A549 (cell line): ENCODE measurements at regions not wholly inside any gene's neighbourhood (a gene's known extent, or its start where the extent isn't known, plus 50 kb on each side); places are given as distances from the start of the nearest gene placed in this dataset.
"Not testable (repeated sequence)": the region's sequence is repeated elsewhere in the genome, so short reads cannot be mapped to it uniquely, and the experiment has no call there.

Experiments used
- ATAC-seq, 2 experiments: fragments of 200-7000 bp in 1 of 2; fragments of >200 bp in 1 of 2; cut with Nextera tagmentation in 1 of 2; cut with Tn5 transposase in 1 of 2; 3 replicates each; pipeline versions ENCODE4 v1.8.0 to v1.9.1; 2018 to 2020; ENCODE audit warnings: mild to moderate bottlenecking in 1 of 2, moderate library complexity in 1 of 2
- CTCF ChIA-PET: fragments of 300-600 bp; sonication (Branson Sonifier 250); formaldehyde crosslinking; extraction: SDS; loops from one replicate; lab custom pipeline; 2021; ENCODE audit warnings: antibody characterized with exemption, inconsistent platforms; lab: Yijun Ruan, JAX
- POLR2A ChIA-PET: fragments of 350-600 bp; formaldehyde crosslinking; extraction: SDS; loops from one replicate; lab custom pipeline; 2021; ENCODE audit warnings: antibody characterized with exemption, inconsistent platforms; lab: Yijun Ruan, JAX
- DNase-seq, 2 experiments: peaks; one replicate each; pipeline versions ENCODE4 v3.0.0 to v3.0.0-alpha.2; 2011 to 2016; ENCODE audit warnings: low read depth in 1 of 2, low spot score in 1 of 2
- FAIRE-seq: peaks from 2 replicates; lab custom pipeline; 2011; peaks lifted over from hg19 to GRCh38; lab: Jason Lieb, UNC
- H3K27ac ChIP-seq, 2 experiments: fragments of >200 bp; sonication (Bioruptor Twin); formaldehyde crosslinking; 3 replicates each; pipeline ENCODE4 v1.5.1; 2016 to 2017
- H3K4me1 ChIP-seq: fragments of >200 bp; sonication (Bioruptor Twin); formaldehyde crosslinking; 3 replicates; pipeline ENCODE4 v1.6.1; 2016
- H3K4me2 ChIP-seq: fragments of >200 bp; sonication (Bioruptor Twin); formaldehyde crosslinking; 3 replicates; pipeline ENCODE4 v1.6.1; 2016
- H3K4me3 ChIP-seq: fragments of >200 bp; sonication (Bioruptor Twin); formaldehyde crosslinking; 3 replicates; pipeline ENCODE4 v1.5.1; 2016
- H3K9me3 ChIP-seq: fragments of >200 bp; sonication (Bioruptor Twin); formaldehyde crosslinking; 3 replicates; pipeline ENCODE4 v1.6.1; 2016
- CEBPB ChIP-seq, 2 experiments: fragments of >200 bp in 1 of 2; sonication (Bioruptor Twin) in 1 of 2; formaldehyde crosslinking in 1 of 2; IDR thresholded peaks; 2 replicates each; pipeline ENCODE4 v1.6.1; 2012 to 2016
- CHD4 ChIP-seq: fragments of 200-600 bp; sonication (generic); IDR thresholded peaks from 2 replicates; pipeline ENCODE4 v1.6.1; 2016; ENCODE audit warnings: antibody characterized with exemption, mild to moderate bottlenecking, borderline replicate concordance
- EHMT2 ChIP-seq: fragments of 200-600 bp; sonication (generic); IDR thresholded peaks from 2 replicates; pipeline ENCODE4 v1.6.1; 2016; ENCODE audit warnings: antibody characterized with exemption, low read depth, mild to moderate bottlenecking, moderate library complexity
- ESRRA ChIP-seq: fragments of 150-350 bp; IDR thresholded peaks from 2 replicates; pipeline ENCODE4 v1.6.1; 2014; ENCODE audit warnings: mild to moderate bottlenecking, low read length, borderline replicate concordance
- GATA3 ChIP-seq: IDR thresholded peaks from 2 replicates; pipeline ENCODE4 v1.6.1; 2012; ENCODE audit warnings: borderline replicate concordance
- HDAC2 ChIP-seq: fragments of 200-600 bp; sonication (generic); IDR thresholded peaks from 2 replicates; pipeline ENCODE4 v1.6.1; 2016
- HOXB5 ChIP-seq: fragments of 250-450 bp; sonication (Bioruptor Pico); IDR thresholded peaks from 2 replicates; pipeline ENCODE4 v1.5.0; 2020; ENCODE audit warnings: mild to moderate bottlenecking, moderate library complexity
- MAFK ChIP-seq: fragments of 450-650 bp; IDR thresholded peaks from 2 replicates; pipeline ENCODE4 v1.6.1; 2014; ENCODE audit not compliant: partially characterized antibody
- NR3C1 ChIP-seq: fragments of >200 bp; sonication (Bioruptor Twin); formaldehyde crosslinking; IDR thresholded peaks from 3 replicates; pipeline ENCODE4 v1.6.1; 2017
- POLR2AphosphoS2 ChIP-seq: conservative IDR thresholded peaks from 2 replicates; pipeline ENCODE4 v1.6.1; 2012; ENCODE audit warnings: low read length, improper control_type of control experiment, inconsistent platforms
- RAD21 ChIP-seq, 2 experiments: fragments of >200 bp in 1 of 2; sonication (Bioruptor Twin) in 1 of 2; formaldehyde crosslinking in 1 of 2; IDR thresholded peaks in 1 of 2; conservative IDR thresholded peaks in 1 of 2; 2 replicates in 1 of 2; 3 replicates in 1 of 2; pipeline ENCODE4 v1.6.1; 2012 to 2018; ENCODE audit warnings: inconsistent platforms in 1 of 2
- RNF2 ChIP-seq: fragments of 200-600 bp; sonication (generic); IDR thresholded peaks from 2 replicates; pipeline ENCODE4 v1.6.1; 2016; ENCODE audit warnings: low read depth, mild to moderate bottlenecking, antibody characterized with exemption, moderate library complexity, borderline replicate concordance
- SREBF2 ChIP-seq: fragments of 450-650 bp; IDR thresholded peaks from 2 replicates; pipeline ENCODE4 v1.6.1; 2014; ENCODE audit warnings: mild to moderate bottlenecking, moderate library complexity
- WGBS: methylation state at CpG from one replicate; pipeline ENCODE4 v1.1.6; 2017; ENCODE audit errors: missing lambda C conversion rate; 5-methylcytosine and 5-hydroxymethylcytosine counted together
- TF ChIP-seq, protein P1 (sequence below): fragments of 150-350 bp; IDR thresholded peaks from 2 replicates; pipeline ENCODE4 v1.6.1; 2014; ENCODE audit warnings: low read depth, mild to moderate bottlenecking, low read length
- TF ChIP-seq, protein P2 (sequence below): fragments of 450-650 bp; IDR thresholded peaks from 2 replicates; pipeline ENCODE4 v1.6.1; 2014; ENCODE audit warnings: antibody characterized with exemption
- TF ChIP-seq, protein P3 (sequence below): IDR thresholded peaks from 2 replicates; pipeline ENCODE4 v1.6.1; 2012

DNA sequence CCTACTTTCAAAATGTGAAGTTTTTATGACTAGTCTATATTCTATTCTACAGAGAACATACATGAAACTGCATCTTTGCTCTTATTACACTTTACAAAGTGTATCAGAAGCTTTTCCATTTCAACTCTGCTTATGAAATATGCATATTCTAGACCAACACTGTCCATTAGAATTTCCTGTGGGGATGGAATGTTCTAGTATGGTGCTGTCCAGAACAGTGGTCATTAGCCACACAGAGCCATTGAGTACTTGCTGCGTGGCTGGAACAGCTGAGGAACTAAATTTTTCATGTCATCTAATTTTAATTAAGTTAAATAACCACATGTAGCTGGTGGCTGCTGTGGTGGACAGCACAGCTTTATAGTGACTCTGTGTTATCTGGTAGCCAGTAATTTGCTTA lies 105.9 kb upstream of the PDE10A start (continued):
- TF ChIP-seq RAD21 (conservative IDR thresholded peaks at IDR 0.05 in 1 of 2, IDR thresholded peaks at IDR 0.05 in 1 of 2), result no peak
- no peak for TF ChIP-seq CEBPB (IDR thresholded peaks at IDR 0.05)

DNA sequence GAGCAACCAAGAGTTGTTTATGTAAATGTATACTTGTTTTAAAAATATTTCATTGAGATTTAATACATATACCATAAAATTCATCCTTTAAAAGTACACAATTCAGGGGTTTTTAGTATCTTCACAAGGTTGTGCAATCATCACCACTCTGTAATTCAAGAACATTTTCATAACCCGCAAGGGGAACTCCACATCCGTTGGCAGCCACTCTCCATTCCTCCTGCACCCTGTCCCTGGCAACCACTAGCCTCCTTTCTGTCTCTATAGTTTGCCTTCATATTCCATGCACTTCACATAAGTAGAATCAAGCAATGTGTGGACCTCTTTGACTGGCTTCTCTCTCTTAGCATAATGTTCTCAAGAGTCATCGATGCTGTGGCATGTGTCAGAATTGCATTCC lies 104.2 kb upstream of the PDE10A start:
- Histone ChIP-seq H3K27ac (no peak overlapping the region), H3K4me3 (no peak overlapping the region), H3K4me2 (no peak overlapping the region), H3K4me1 (peaks cover 16% of the 10 kb centered on the region), H3K9me3 (no peaks in the 10 kb centered on the region)
- 86% methylated on average over 3 of the region's 3 CpGs for WGBS
- ATAC-seq (no peak), DNase-seq (no peak), FAIRE-seq (no peak)
- CTCF ChIA-PET, result no interaction called here
- TF ChIP-seq, protein P1, sequence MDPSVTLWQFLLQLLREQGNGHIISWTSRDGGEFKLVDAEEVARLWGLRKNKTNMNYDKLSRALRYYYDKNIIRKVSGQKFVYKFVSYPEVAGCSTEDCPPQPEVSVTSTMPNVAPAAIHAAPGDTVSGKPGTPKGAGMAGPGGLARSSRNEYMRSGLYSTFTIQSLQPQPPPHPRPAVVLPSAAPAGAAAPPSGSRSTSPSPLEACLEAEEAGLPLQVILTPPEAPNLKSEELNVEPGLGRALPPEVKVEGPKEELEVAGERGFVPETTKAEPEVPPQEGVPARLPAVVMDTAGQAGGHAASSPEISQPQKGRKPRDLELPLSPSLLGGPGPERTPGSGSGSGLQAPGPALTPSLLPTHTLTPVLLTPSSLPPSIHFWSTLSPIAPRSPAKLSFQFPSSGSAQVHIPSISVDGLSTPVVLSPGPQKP, result no peak
- POLR2A ChIA-PET, result no interaction called here

DNA sequence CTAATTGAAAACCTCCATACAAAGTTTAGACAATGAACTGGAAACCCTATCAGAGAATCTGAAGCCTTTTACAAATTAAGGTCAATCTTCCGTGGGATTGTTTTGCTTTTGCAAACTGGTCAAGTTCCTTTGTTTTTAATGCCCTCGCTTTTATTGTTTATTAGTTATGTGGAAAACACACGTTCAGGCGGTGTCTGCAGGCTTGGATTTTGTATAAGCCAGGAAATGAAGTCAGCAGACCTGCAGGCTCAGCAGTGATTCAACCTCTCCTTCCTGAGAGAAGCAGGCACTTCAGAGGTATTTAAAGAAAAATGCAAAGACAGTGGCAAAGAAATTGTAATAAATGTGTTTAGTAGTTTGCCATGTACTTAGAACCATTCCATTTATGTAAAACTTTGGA lies 103.4 kb upstream of the PDE10A start:
- 80% methylated on average over 4 of the region's 4 CpGs for WGBS
- no peak for FAIRE-seq

DNA sequence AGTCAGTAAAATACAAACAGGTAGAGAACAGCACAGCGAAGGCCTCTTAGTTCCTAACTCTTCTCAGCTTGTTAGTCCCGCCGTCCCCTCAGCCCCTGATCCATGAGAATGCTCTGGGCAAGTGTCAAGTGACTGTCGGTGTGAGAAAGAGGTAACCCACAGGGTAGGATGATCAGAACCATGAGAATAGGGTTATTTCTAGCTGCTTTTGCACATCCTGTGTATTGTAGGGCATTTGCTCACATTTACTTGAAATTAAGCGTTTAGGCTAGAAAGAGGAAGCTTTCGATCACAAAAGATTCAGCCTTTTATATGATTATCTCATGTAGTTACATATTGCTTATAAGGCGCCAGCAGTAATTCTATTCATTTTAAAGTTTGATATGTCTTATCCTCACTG lies 103.0 kb upstream of the PDE10A start:
- POLR2A ChIA-PET, result no interaction called here

More for the DNA sequence above, 103.4 kb upstream of the PDE10A start:
- no peak for TF ChIP-seq EHMT2
- no peak for TF ChIP-seq POLR2AphosphoS2
- no peak for TF ChIP-seq HOXB5 (CRISPR knock-in tag)
- no peak for TF ChIP-seq GATA3
- TF ChIP-seq ESRRA, result no peak
- CTCF ChIA-PET, result no interaction called here
- H3K4me1 ChIP-seq, result peaks cover 16% of the 10 kb centered on the region
- no peak overlapping the region for H3K27ac ChIP-seq
- POLR2A ChIA-PET, result no interaction called here
- H3K9me3 ChIP-seq, result no peaks in the 10 kb centered on the region
- H3K4me2 ChIP-seq, result no peak overlapping the region
- ATAC-seq (no peak), DNase-seq (no peak)
- no peak overlapping the region for H3K4me3 ChIP-seq

DNA sequence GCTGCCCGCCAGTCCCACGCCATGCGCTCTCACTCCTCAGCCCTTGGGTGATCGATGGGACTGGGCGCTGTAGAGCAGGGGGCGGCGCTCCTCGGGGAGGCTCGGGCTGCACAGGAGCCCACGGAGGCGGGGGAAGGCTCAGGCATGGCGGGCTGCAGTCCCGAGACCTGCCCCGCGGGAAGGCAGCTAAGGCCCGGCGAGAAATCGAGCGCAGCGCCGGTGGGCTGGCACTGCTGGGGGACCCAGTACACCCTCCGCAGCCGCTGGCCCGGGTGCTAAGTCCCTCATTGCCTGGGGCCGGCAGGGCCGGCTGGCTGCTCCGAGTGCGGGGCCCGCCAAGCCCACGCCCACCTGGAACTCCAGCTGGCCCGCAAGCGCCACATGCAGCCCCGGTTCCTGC lies 102.2 kb upstream of the PDE10A start:
- H3K27ac ChIP-seq, DNase-seq, H3K4me2 ChIP-seq, H3K9me3 ChIP-seq, H3K4me3 ChIP-seq, FAIRE-seq, H3K4me1 ChIP-seq, POLR2A ChIA-PET, ATAC-seq: not testable (repeated sequence)
- CTCF ChIA-PET, result interaction anchor here (1.1 to 1.2 kb wide), 2 partner anchors 13 to 47 kb away, joined by 3 read pairs; no protein-coding TSS in a partner anchor
- WGBS, result 100% methylated on average over 1 of the region's 33 CpGs

More for the DNA sequence above, 103.0 kb upstream of the PDE10A start:
- Histone ChIP-seq H3K4me3 (no peak overlapping the region), H3K27ac (no peak overlapping the region)
- no peak for DNase-seq
- 96% methylated on average over 7 of the region's 7 CpGs for WGBS
- TF ChIP-seq, protein P2, sequence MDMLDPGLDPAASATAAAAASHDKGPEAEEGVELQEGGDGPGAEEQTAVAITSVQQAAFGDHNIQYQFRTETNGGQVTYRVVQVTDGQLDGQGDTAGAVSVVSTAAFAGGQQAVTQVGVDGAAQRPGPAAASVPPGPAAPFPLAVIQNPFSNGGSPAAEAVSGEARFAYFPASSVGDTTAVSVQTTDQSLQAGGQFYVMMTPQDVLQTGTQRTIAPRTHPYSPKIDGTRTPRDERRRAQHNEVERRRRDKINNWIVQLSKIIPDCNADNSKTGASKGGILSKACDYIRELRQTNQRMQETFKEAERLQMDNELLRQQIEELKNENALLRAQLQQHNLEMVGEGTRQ, result no peak
- TF ChIP-seq, protein P3, sequence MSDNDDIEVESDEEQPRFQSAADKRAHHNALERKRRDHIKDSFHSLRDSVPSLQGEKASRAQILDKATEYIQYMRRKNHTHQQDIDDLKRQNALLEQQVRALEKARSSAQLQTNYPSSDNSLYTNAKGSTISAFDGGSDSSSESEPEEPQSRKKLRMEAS, result no peak
- TF ChIP-seq EHMT2, result no peak
- no peak for TF ChIP-seq HDAC2
- TF ChIP-seq RNF2, result no peak
- no peak for TF ChIP-seq NR3C1
- no peak for TF ChIP-seq CHD4
- TF ChIP-seq MAFK, result no peak
- no peak for TF ChIP-seq CEBPB (IDR thresholded peaks at IDR 0.05)
- TF ChIP-seq SREBF2, result no peak
- no peak for TF ChIP-seq RAD21 (conservative IDR thresholded peaks at IDR 0.05 in 1 of 2, IDR thresholded peaks at IDR 0.05 in 1 of 2)
- TF ChIP-seq, all 56 proteins: peak for 0
- ATAC-seq (no peak), FAIRE-seq (no peak)
- no peaks in the 10 kb centered on the region for H3K9me3 ChIP-seq
- H3K4me2 ChIP-seq, result no peak overlapping the region
- CTCF ChIA-PET, result interaction anchor here (1.1 kb wide), 1 partner anchor 46 kb away, joined by 3 read pairs; no protein-coding TSS in a partner anchor
- H3K4me1 ChIP-seq, result peaks cover 16% of the 10 kb centered on the region
